ENCODE measurements at regions not wholly inside any gene's neighbourhood (a gene's known extent, or its start where the extent isn't known, plus 50 kb on each side); places are given as distances from the start of the nearest gene placed in this dataset.

GRCh38 chr17:77366558-77367245 is 225.9 kb downstream of the SEC14L1 start:
- TF ChIP-seq CTCF (conservative IDR thresholded peaks at IDR 0.05) (no peak), EZH2 (IDR thresholded peaks at IDR 0.05; ENCODE audit: low read depth) (no peak)
